ENCODE measurements at regions not wholly inside any gene's neighbourhood (a gene's known extent, or its start where the extent isn't known, plus 50 kb on each side); places are given as distances from the start of the nearest gene placed in this dataset.

DNA sequence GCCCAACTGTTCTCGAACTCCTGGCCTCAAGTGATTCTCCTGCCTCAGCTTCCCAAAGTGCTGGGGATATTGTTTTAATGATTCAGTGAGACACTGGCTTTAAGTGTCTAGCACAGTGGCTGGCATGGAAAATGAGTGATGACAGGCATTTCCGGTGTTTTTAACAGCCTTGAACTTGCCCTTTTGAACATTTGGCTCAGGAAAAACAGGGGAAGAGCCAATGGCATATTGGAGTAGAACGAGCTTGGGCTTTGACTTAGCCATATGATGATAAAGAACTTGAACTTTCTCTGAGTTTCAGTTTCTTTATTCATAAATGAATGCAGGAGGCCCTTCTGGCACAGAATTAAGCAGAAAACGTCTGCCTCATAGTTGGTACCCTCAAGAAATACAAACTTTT is 145.0 kb upstream of the HS3ST4 start (continued):
- TF ChIP-seq RAD21 (IDR thresholded peaks at IDR 0.05 in 1 of 2, conservative IDR thresholded peaks at IDR 0.05 in 1 of 2; ENCODE audit: low read depth in 2 of 2, low read length in 2 of 2) (no peak), BCL11A (IDR thresholded peaks at IDR 0.05; ENCODE audit: low read depth in 2 of 2, low read length in 2 of 2) (no peak)

Data from H1 (cell line).